Esophagus muscularis mucosa (tissue), 4 donors: ENCODE measurements at regions not wholly inside any gene's neighbourhood (a gene's known extent, or its start where the extent isn't known, plus 50 kb on each side); places are given as distances from the start of the nearest gene placed in this dataset.

Source experiments
- EP300 ChIP-seq: sonication (generic); formaldehyde crosslinking; IDR thresholded peaks from one replicate; pipeline ENCODE4 v1.6.1; 2017; ENCODE audit warnings: antibody characterized with exemption
- POLR2A ChIP-seq: fragments of 450-650 bp; IDR thresholded peaks from one replicate; pipeline ENCODE4 v1.6.1; 2017; ENCODE audit warnings: antibody characterized with exemption, moderate library complexity, mild to moderate bottlenecking, low read depth
- TF ChIP-seq, protein P1 (sequence below), 3 experiments: fragments of 200-600 bp in 2 of 3; fragments of 450-650 bp in 1 of 3; sonication (generic) in 2 of 3; IDR thresholded peaks; one replicate each; pipeline ENCODE4 v1.5.1; 2017 to 2019; ENCODE audit warnings: antibody characterized with exemption in 3 of 3, mild to moderate bottlenecking in 2 of 3, moderate library complexity in 1 of 3

DNA sequence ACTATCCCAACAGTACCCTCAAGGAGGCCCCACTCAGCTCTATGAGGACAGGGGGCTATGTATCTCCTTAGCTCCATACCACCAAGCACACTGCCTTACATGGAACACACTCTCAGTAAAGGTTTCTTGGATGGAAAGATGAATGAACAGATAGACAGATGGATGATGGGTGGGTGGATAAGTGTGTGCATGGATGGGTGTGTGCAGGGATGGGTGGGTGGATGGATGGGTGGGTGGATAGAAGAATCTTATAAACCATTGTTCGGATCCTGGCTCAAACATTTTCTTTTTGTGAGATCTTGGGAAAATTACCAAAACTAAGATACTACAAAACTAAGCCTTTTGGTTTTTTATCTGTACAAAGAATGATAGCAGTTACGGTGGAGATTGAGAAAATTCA, 111.0 kb upstream of the NFIA start:
- TF ChIP-seq POLR2A: no peak
- TF ChIP-seq, protein P1, sequence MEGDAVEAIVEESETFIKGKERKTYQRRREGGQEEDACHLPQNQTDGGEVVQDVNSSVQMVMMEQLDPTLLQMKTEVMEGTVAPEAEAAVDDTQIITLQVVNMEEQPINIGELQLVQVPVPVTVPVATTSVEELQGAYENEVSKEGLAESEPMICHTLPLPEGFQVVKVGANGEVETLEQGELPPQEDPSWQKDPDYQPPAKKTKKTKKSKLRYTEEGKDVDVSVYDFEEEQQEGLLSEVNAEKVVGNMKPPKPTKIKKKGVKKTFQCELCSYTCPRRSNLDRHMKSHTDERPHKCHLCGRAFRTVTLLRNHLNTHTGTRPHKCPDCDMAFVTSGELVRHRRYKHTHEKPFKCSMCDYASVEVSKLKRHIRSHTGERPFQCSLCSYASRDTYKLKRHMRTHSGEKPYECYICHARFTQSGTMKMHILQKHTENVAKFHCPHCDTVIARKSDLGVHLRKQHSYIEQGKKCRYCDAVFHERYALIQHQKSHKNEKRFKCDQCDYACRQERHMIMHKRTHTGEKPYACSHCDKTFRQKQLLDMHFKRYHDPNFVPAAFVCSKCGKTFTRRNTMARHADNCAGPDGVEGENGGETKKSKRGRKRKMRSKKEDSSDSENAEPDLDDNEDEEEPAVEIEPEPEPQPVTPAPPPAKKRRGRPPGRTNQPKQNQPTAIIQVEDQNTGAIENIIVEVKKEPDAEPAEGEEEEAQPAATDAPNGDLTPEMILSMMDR (IDR thresholded peaks at IDR 0.05): no peak
- TF ChIP-seq EP300: no peak
